ENCODE measurements at regions not wholly inside any gene's neighbourhood (a gene's known extent, or its start where the extent isn't known, plus 50 kb on each side); places are given as distances from the start of the nearest gene placed in this dataset.
A peak's percentile ranks its signal among the peaks of the same experiment; 100 is the strongest.

GRCh38 chr4:101600287-101600686 is 190.2 kb upstream of the BANK1 start:
- dilution Hi-C loops (cut with MboI; ENCODE audit: extremely low pct_ligation_motif_present, low sequenced_read_pairs) = no loop called here
- Histone ChIP-seq H3K36me3 (ENCODE audit: control insufficient read depth in 2 of 2, extremely low read depth in 1 of 2, insufficient read depth in 2 of 2, low read length in 2 of 2) (no peaks in the 10 kb centered on the region), H3K4me2 (ENCODE audit: control insufficient read depth, extremely low read depth, insufficient read depth, low read depth, low read length) (peak overlapping the region; percentile 35), H2AFZ (ENCODE audit: control insufficient read depth, low read length) (no peak overlapping the region), H3K27me3 (ENCODE audit: control insufficient read depth, extremely low read depth, insufficient read depth, low read length) (no peaks in the 10 kb centered on the region), H4K20me1 (ENCODE audit: control insufficient read depth, extremely low read depth, insufficient read depth, low read length) (no peaks in the 10 kb centered on the region), H3K9me1 (ENCODE audit: control insufficient read depth, extremely low read depth, insufficient read depth, low read length) (no peaks in the 10 kb centered on the region), H3K4me1 (ENCODE audit: control insufficient read depth, extremely low read depth, insufficient read depth, low read length) (peaks cover 17% of the 10 kb centered on the region), H3K79me2 (ENCODE audit: control insufficient read depth, insufficient read depth, low read length) (no peaks in the 10 kb centered on the region), H3K9me3 (ENCODE audit: control insufficient read depth, low read depth, low read length) (no peaks in the 10 kb centered on the region), H3K4me3 (ENCODE audit: control insufficient read depth in 2 of 3, extremely low read depth in 1 of 3, insufficient read depth in 2 of 3, low read depth in 1 of 3, low read length in 3 of 3) (no peak overlapping the region), H3K9ac (ENCODE audit: control insufficient read depth, extremely low read depth, insufficient read depth, low read length) (no peak overlapping the region), H3K27ac (ENCODE audit: control insufficient read depth, insufficient read depth, low read length) (peak overlapping the region; percentile 82)
- DNase-seq (ENCODE audit: low read depth, low spot score) (no peak), FAIRE-seq (no peak)
- TF ChIP-seq EZH2 (IDR thresholded peaks at IDR 0.05; ENCODE audit: low read length) (no peak), CTCF (optimal IDR thresholded peaks at IDR 0.05 in 1 of 3, IDR thresholded peaks at IDR 0.05 in 1 of 3, conservative IDR thresholded peaks at IDR 0.05 in 1 of 3; ENCODE audit: extremely low read depth in 1 of 3, insufficient read depth in 2 of 3, low read length in 3 of 3) (no peak)

- DNase-seq (ENCODE audit: low read depth, low spot score) (no peak), FAIRE-seq (peak; percentile 87)
- H2AFZ ChIP-seq (ENCODE audit: control insufficient read depth, low read length) = no peak overlapping the region
- no peaks in the 10 kb centered on the region for H3K9me1 ChIP-seq (ENCODE audit: control insufficient read depth, extremely low read depth, insufficient read depth, low read length)
- peak overlapping the region; percentile 35 for H3K4me2 ChIP-seq (ENCODE audit: control insufficient read depth, extremely low read depth, insufficient read depth, low read depth, low read length)
- no peak for TF ChIP-seq CTCF (optimal IDR thresholded peaks at IDR 0.05 in 1 of 3, IDR thresholded peaks at IDR 0.05 in 1 of 3, conservative IDR thresholded peaks at IDR 0.05 in 1 of 3; ENCODE audit: extremely low read depth in 1 of 3, insufficient read depth in 2 of 3, low read length in 3 of 3)
- no peak for TF ChIP-seq EZH2 (IDR thresholded peaks at IDR 0.05; ENCODE audit: low read length)
- peaks cover 17% of the 10 kb centered on the region for H3K4me1 ChIP-seq (ENCODE audit: control insufficient read depth, extremely low read depth, insufficient read depth, low read length)
- no peaks in the 10 kb centered on the region for H3K79me2 ChIP-seq (ENCODE audit: control insufficient read depth, insufficient read depth, low read length)
- H3K27ac ChIP-seq (ENCODE audit: control insufficient read depth, insufficient read depth, low read length) = peak overlapping the region; percentile 82
- H3K36me3 ChIP-seq (ENCODE audit: control insufficient read depth in 2 of 2, extremely low read depth in 1 of 2, insufficient read depth in 2 of 2, low read length in 2 of 2) = no peaks in the 10 kb centered on the region
- no peak overlapping the region for H3K4me3 ChIP-seq (ENCODE audit: control insufficient read depth in 2 of 3, extremely low read depth in 1 of 3, insufficient read depth in 2 of 3, low read depth in 1 of 3, low read length in 3 of 3)
- H3K9ac ChIP-seq (ENCODE audit: control insufficient read depth, extremely low read depth, insufficient read depth, low read length) = no peak overlapping the region
- no peaks in the 10 kb centered on the region for H3K9me3 ChIP-seq (ENCODE audit: control insufficient read depth, low read depth, low read length)
- no peaks in the 10 kb centered on the region for H3K27me3 ChIP-seq (ENCODE audit: control insufficient read depth, extremely low read depth, insufficient read depth, low read length)
- dilution Hi-C loops (cut with MboI; ENCODE audit: extremely low pct_ligation_motif_present, low sequenced_read_pairs) = no loop called here
- H4K20me1 ChIP-seq (ENCODE audit: control insufficient read depth, extremely low read depth, insufficient read depth, low read length) = no peaks in the 10 kb centered on the region
These were observed 190.9 kb upstream of the BANK1 start for GRCh38 chr4:101599620-101600019.
